Kidney epithelial cell (primary cell): ENCODE measurements at regions not wholly inside any gene's neighbourhood (a gene's known extent, or its start where the extent isn't known, plus 50 kb on each side); places are given as distances from the start of the nearest gene placed in this dataset.
"Not testable (repeated sequence)": the region's sequence is repeated elsewhere in the genome, so short reads cannot be mapped to it uniquely, and the experiment has no call there.

Source experiments
- DNase-seq: peaks from one replicate; pipeline ENCODE4 v3.0.0-alpha.2; 2010; ENCODE audit warnings: low read depth
- H3K27me3 ChIP-seq: 2 replicates; pipeline ENCODE4 v1.6.0; 2011; ENCODE audit warnings: low read length; ENCODE audit not compliant: control insufficient read depth, insufficient read depth
- H3K36me3 ChIP-seq: 2 replicates; pipeline ENCODE4 v1.5.1; 2011; ENCODE audit warnings: low read length; ENCODE audit not compliant: control insufficient read depth, insufficient read depth
- H3K4me3 ChIP-seq: 2 replicates; pipeline ENCODE4 v1.5.1; 2011; ENCODE audit warnings: low read depth, mild to moderate bottlenecking, control low read depth, low read length
- TF ChIP-seq, protein P1 (sequence below): IDR thresholded peaks from 2 replicates; pipeline ENCODE4 v1.5.1; 2011; ENCODE audit warnings: mild to moderate bottlenecking, moderate library complexity, low read length, control low read depth, inconsistent platforms; ENCODE audit not compliant: insufficient read depth, poor library complexity, severe bottlenecking

DNA sequence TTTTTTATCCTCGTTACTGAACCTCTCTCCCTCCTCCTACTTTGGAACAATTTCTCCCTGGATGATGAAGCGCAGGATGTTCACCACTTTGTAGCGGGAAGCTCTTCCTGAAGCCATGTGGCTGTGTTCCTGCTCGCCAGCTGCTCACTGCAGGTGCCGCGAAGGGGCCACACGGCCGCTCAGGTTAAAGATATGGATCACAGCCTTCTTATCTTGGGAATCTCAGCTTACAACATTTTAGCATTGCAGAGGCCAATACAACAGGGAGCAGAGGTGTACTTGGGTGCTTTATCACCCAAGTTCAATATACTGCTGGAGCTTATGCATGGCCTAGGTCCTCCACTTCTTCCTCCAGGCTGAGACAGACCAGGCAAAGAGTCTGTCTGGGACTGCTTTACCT lies 201.2 kb upstream of the G2E3 start:
- H3K36me3 ChIP-seq = no peaks in the 10 kb centered on the region
- H3K4me3 ChIP-seq = no peak overlapping the region
- TF ChIP-seq, protein P1, sequence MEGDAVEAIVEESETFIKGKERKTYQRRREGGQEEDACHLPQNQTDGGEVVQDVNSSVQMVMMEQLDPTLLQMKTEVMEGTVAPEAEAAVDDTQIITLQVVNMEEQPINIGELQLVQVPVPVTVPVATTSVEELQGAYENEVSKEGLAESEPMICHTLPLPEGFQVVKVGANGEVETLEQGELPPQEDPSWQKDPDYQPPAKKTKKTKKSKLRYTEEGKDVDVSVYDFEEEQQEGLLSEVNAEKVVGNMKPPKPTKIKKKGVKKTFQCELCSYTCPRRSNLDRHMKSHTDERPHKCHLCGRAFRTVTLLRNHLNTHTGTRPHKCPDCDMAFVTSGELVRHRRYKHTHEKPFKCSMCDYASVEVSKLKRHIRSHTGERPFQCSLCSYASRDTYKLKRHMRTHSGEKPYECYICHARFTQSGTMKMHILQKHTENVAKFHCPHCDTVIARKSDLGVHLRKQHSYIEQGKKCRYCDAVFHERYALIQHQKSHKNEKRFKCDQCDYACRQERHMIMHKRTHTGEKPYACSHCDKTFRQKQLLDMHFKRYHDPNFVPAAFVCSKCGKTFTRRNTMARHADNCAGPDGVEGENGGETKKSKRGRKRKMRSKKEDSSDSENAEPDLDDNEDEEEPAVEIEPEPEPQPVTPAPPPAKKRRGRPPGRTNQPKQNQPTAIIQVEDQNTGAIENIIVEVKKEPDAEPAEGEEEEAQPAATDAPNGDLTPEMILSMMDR = no peak
- no peaks in the 10 kb centered on the region for H3K27me3 ChIP-seq
- no peak for DNase-seq

DNA sequence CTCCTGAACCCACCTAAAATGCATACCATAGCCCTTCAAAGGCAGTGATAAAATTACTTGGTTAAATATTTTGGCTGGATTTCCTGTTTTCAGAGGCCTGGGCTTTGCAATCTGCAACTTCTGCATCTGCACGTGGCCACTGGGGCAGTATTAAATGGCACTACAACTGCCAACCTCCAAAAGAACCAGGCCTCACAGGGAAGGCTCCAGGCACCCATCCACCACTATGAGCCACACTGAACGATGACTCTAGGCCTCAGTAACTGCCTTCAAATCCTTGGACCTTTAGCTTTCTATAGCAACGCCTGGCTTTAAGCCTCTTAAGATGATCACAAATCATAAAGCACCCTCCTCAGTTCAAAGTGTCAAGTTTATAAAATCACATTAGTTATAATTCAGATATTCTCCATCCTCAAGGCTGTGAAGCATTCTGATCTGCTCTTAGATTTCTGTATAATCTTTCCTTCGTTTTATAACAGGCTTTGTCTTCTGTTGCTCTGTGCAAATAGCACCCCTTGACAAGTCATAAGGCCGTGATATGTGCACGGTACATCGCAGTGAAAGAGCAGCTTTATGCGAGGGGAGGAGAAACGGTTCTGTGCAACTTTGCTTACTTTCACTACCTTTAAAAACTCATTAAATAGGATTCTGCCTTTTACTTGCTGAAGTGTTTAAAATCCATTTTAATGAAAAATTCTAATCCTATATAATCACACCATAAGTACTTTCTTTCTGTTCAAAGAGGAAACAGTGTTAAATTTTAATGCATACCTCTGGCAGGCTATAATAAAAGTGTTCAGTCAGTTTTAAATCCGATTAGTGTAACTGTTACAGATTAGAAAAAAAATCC lies 196.4 kb upstream of the G2E3 start:
- H3K4me3 ChIP-seq = no peak overlapping the region
- H3K36me3 ChIP-seq = no peaks in the 10 kb centered on the region
- TF ChIP-seq, protein P1 = no peak
- no peaks in the 10 kb centered on the region for H3K27me3 ChIP-seq
- DNase-seq = no peak

DNA sequence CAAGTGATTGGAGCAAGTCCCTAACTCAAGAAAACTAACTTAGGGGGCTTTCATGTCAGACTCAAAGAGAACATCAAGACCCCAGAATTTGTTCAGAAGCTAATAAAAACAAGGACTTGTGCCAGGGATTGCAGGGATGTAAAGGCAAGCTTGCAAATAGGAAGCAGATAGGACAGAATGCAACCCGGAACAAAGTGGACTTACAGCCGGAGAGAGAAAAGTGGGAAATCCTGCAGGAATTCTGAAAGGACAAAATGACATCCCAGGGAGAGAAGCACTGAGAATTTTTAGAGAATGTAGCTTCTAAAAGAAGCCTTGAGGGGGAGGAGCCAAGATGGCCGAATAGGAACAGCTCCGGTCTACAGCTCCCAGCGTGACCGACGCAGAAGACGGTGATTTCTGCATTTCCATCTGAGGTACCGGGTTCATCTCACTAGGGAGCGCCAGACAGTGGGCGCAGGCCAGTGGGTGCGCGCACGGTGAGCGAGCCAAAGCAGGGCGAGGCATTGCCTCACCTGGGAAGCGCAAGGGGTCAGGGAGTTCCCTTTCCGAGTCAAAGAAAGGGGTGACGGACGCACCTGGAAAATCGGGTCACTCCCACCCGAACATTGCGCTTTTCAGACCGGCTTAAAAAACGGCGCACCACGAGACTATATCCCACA lies 195.6 kb upstream of the G2E3 start:
- DNase-seq, H3K4me3 ChIP-seq, H3K27me3 ChIP-seq, H3K36me3 ChIP-seq: not testable (repeated sequence)

DNA sequence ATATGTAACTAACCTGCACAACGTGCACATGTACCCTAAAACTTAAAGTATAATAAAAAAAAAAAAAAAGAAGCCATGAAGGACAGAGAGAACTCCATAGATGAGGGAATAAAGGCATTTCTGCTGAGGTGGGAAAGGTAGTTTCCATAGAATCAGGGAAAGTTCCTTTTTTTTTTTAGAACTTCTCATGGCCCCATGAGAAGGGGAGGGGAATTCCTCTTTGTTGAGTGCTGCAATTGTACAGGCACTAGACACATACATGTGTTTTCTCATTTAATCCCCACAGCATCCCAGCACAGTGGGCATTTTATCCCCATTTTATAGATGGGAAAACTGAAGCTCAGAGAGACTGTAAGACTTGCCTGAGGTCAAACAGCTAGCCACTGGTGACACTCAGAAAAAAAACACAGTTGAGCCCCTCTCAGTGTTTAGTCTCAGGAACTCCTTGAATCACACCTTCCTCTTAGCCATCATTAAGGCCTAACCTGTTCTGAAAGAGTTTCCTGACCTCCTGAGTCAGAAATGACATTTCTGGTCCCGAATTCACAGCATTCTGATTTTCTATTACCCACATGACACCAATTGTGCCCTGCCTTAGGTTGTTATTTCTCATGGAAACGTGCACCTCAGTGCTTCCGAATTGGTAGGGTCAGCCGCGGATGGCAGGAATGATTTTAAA lies 189.3 kb upstream of the G2E3 start:
- TF ChIP-seq, protein P1 = no peak

DNA sequence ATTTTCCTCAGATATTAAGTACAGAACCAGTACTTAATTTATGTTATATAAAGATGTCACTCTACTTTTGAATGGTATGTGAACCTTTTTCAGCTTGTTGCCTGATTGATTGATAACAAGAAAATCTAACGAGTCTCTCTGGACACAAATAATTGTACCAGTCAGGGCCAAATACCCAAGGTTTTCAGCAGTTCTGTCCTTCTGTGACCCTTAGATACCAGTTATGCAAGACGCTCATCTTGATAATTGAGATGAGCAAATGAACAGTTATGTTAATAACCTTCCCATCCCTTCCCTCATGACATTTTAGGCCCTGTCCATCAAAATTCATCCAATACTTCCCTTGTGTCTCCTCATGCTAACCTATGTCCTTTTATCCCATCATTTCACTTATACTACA lies 185.9 kb upstream of the G2E3 start:
- no peaks in the 10 kb centered on the region for H3K27me3 ChIP-seq
- TF ChIP-seq, protein P1 = no peak
- DNase-seq = no peak
- H3K4me3 ChIP-seq = no peak overlapping the region
- H3K36me3 ChIP-seq = no peaks in the 10 kb centered on the region

More for the DNA sequence above, 189.3 kb upstream of the G2E3 start:
- no peak overlapping the region for H3K4me3 ChIP-seq
- DNase-seq = no peak
- H3K36me3 ChIP-seq = no peaks in the 10 kb centered on the region
- no peaks in the 10 kb centered on the region for H3K27me3 ChIP-seq

DNA sequence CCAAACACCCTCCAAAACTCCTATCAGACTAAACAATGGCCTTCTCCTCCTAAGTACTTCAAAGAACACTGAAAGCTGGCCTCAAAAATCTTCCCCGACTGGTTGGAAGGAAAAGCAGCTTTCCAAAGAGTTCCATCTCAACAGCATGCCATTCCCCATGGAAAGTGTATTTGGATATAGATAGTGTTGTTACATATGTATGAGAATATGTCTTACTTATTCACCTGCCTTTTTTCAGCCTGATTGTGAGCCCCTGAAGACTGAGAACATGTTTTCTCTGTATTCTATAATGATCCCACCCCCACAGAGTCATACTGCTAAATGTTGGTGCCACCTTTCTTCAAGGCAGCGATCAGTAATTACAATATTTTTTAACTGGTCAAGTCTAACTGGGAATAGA lies 185.4 kb upstream of the G2E3 start:
- no peak for DNase-seq
- H3K36me3 ChIP-seq = no peaks in the 10 kb centered on the region
- TF ChIP-seq, protein P1 = no peak
- no peaks in the 10 kb centered on the region for H3K27me3 ChIP-seq
- no peak overlapping the region for H3K4me3 ChIP-seq
